GM12875 (cell line): ENCODE measurements at regions not wholly inside any gene's neighbourhood (a gene's known extent, or its start where the extent isn't known, plus 50 kb on each side); places are given as distances from the start of the nearest gene placed in this dataset.

Source experiments
- H3K4me3 ChIP-seq: one replicate; pipeline ENCODE4 v1.5.1; 2011; ENCODE audit warnings: low read depth, low read length, control low read depth
- CTCF ChIP-seq: IDR thresholded peaks from 2 replicates; pipeline ENCODE4 v1.5.1; 2011; ENCODE audit warnings: low read depth, mild to moderate bottlenecking, control low read depth, inconsistent platforms, low read length, moderate library complexity, borderline replicate concordance; ENCODE audit not compliant: insufficient read depth

- peak; percentile 95 for TF ChIP-seq CTCF
- no peak overlapping the region for H3K4me3 ChIP-seq
These were observed 262.0 kb upstream of the UMPS start for GRCh38 chr3:124467980-124468902.

GRCh38 chr3:124469555-124469954 lies 260.7 kb upstream of the UMPS start:
- TF ChIP-seq CTCF: no peak

GRCh38 chr3:124478830-124479229 lies 251.4 kb upstream of the UMPS start:
- no peak for TF ChIP-seq CTCF
- no peak overlapping the region for H3K4me3 ChIP-seq

More at GRCh38 chr3:124469555-124469954, 260.7 kb upstream of the UMPS start:
- no peak overlapping the region for H3K4me3 ChIP-seq

GRCh38 chr3:124483915-124484470 lies 246.3 kb upstream of the UMPS start:
- no peak overlapping the region for H3K4me3 ChIP-seq
- no peak for TF ChIP-seq CTCF

- no peak for TF ChIP-seq CTCF
- H3K4me3 ChIP-seq: no peak overlapping the region
These were observed 243.9 kb upstream of the UMPS start for GRCh38 chr3:124486324-124486723.

- no peak for TF ChIP-seq CTCF
- H3K4me3 ChIP-seq: no peak overlapping the region
These were observed 240.7 kb upstream of the UMPS start for GRCh38 chr3:124489506-124489905.

GRCh38 chr3:124491098-124491497 lies 239.2 kb upstream of the UMPS start:
- no peak for TF ChIP-seq CTCF
- no peak overlapping the region for H3K4me3 ChIP-seq
